ENCODE measurements at regions not wholly inside any gene's neighbourhood (a gene's known extent, or its start where the extent isn't known, plus 50 kb on each side); places are given as distances from the start of the nearest gene placed in this dataset.
"Not testable (repeated sequence)": the region's sequence is repeated elsewhere in the genome, so short reads cannot be mapped to it uniquely, and the experiment has no call there.

DNA sequence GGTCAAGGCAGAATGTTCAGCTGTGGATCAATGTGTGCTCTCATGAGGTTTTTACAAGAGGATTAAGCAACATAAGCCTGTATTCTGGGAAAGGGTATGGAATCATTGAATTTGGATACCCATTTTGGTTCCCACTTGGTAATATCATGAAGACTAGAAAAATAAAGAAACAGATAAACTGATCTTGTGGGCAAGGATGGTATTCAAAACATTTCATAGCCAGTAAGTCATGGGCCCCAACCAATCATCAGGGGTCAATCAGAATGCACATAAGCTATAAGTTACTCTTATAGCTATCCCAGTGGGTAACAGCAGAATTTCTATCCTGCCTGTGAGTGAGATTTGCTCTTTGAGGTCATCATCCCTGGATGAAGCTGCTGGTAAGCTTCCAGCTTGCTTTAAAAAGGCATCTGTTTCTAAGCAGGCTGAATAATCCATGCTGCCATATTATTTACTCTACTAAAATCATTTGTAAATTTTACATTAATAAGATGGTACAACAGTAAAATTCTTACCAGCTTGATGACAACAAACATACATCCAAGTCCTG is 291.2 kb downstream of the RAD51AP2 start:
- no peak overlapping the region for H3K4me3 ChIP-seq (replicated peaks; ENCODE audit: low read depth, low read length)
- TF ChIP-seq, protein P1, sequence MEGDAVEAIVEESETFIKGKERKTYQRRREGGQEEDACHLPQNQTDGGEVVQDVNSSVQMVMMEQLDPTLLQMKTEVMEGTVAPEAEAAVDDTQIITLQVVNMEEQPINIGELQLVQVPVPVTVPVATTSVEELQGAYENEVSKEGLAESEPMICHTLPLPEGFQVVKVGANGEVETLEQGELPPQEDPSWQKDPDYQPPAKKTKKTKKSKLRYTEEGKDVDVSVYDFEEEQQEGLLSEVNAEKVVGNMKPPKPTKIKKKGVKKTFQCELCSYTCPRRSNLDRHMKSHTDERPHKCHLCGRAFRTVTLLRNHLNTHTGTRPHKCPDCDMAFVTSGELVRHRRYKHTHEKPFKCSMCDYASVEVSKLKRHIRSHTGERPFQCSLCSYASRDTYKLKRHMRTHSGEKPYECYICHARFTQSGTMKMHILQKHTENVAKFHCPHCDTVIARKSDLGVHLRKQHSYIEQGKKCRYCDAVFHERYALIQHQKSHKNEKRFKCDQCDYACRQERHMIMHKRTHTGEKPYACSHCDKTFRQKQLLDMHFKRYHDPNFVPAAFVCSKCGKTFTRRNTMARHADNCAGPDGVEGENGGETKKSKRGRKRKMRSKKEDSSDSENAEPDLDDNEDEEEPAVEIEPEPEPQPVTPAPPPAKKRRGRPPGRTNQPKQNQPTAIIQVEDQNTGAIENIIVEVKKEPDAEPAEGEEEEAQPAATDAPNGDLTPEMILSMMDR (IDR thresholded peaks at IDR 0.05; ENCODE audit: low read length, missing control alignments), result no peak
- no peak for DNase-seq (ENCODE audit: low read depth)

GRCh38 chr2:17223211-17223610 is 295.0 kb downstream of the RAD51AP2 start:
- TF ChIP-seq, protein P1 (IDR thresholded peaks at IDR 0.05; ENCODE audit: low read length, missing control alignments), result no peak
- no peak overlapping the region for H3K4me3 ChIP-seq (replicated peaks; ENCODE audit: low read depth, low read length)

GRCh38 chr2:17208511-17208910 is 309.7 kb downstream of the RAD51AP2 start:
- H3K4me3 ChIP-seq (replicated peaks; ENCODE audit: low read depth, low read length), result no peak overlapping the region
- peak; percentile 24 for DNase-seq (ENCODE audit: low read depth)
- TF ChIP-seq, protein P1 (IDR thresholded peaks at IDR 0.05; ENCODE audit: low read length, missing control alignments), result no peak

More at GRCh38 chr2:17223211-17223610, 295.0 kb downstream of the RAD51AP2 start:
- no peak for DNase-seq (ENCODE audit: low read depth)

- no peak overlapping the region for H3K4me3 ChIP-seq (replicated peaks; ENCODE audit: low read depth, low read length)
- TF ChIP-seq, protein P1 (IDR thresholded peaks at IDR 0.05; ENCODE audit: low read length, missing control alignments), result no peak
- DNase-seq (ENCODE audit: low read depth), result no peak
Measured at GRCh38 chr2:17206771-17207170, 311.5 kb downstream of the RAD51AP2 start.

DNA sequence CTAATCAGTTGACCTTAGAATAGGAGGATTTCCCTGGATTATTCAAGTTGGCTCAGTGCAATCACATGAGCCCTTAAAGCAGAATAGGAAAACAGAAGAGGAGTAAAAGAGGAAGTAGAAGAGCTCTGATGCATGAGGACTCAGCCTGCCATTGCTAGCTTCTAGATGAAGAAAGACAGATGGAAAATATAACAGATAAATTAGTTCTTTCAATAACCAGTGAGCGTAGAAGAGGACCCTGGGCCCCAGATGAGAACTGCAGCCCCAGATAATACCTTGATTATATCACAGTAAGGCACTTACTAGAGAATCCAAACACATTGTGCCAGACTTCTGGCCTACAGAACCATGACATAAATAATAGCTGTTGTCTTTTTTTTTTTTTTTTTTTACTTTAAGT is 314.0 kb downstream of the RAD51AP2 start:
- DNase-seq (ENCODE audit: low read depth); H3K4me3 ChIP-seq (replicated peaks; ENCODE audit: low read depth, low read length): not testable (repeated sequence)

GRCh38 chr2:17202628-17203027 is 315.6 kb downstream of the RAD51AP2 start:
- not testable (repeated sequence) for DNase-seq (ENCODE audit: low read depth); H3K4me3 ChIP-seq (replicated peaks; ENCODE audit: low read depth, low read length)

DNA sequence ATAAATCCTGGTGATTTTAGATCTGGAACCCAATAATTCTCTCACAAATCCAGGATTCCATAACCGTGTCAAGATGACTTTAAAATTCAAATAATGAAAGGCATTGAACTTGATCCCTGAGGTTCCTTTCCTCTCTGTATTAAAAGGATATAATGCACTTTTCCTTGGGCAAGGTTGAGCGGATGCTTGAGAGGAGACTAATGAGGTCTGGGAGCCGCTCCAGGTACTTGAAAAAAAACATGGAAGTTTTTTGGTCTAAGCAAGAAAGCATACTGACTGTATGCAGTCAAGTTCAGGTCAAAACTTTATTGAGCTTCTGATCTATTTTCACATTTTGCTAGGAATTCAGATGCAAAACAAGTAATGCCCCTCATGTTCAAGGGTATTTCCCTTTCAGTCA is 318.5 kb downstream of the RAD51AP2 start:
- no peak overlapping the region for H3K4me3 ChIP-seq (replicated peaks; ENCODE audit: low read depth, low read length)
- DNase-seq (ENCODE audit: low read depth), result no peak
- TF ChIP-seq, protein P1 (IDR thresholded peaks at IDR 0.05; ENCODE audit: low read length, missing control alignments), result no peak

DNA sequence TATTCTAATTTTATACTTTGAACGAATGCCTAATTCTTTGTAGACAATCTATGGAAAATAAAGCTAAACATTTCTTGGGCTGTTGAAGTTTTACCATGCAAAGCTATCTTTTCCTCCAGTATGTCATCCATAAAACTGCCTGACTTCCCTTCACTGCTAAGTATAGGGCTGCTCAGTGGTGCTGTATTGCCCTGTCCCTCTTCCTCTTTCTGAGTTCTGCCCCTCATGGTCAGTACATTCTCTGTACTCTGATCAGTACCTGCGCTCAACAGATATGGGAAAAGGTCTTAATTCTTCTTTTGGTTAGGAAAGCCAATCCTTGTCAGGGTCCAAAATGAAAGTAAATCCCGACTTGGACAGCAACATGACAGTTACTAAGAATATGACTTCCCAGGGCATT is 321.9 kb downstream of the RAD51AP2 start:
- TF ChIP-seq, protein P1 (IDR thresholded peaks at IDR 0.05; ENCODE audit: low read length, missing control alignments), result no peak
- H3K4me3 ChIP-seq (replicated peaks; ENCODE audit: low read depth, low read length), result no peak overlapping the region
- no peak for DNase-seq (ENCODE audit: low read depth)

Data from fibroblast of pulmonary artery (primary cell).